GM10266 (cell line): ENCODE measurements at regions not wholly inside any gene's neighbourhood (a gene's known extent, or its start where the extent isn't known, plus 50 kb on each side); places are given as distances from the start of the nearest gene placed in this dataset.

Experiments
- DNase-seq: peaks from one replicate; pipeline ENCODE4 v3.0.0; 2012; ENCODE audit errors: extremely low spot score
- TF ChIP-seq, protein P1 (sequence below): IDR thresholded peaks from 2 replicates; pipeline ENCODE4 v1.5.1; 2012; ENCODE audit warnings: mild to moderate bottlenecking, low read depth; ENCODE audit not compliant: control insufficient read depth, insufficient read depth; ENCODE audit errors: missing control alignments

DNA sequence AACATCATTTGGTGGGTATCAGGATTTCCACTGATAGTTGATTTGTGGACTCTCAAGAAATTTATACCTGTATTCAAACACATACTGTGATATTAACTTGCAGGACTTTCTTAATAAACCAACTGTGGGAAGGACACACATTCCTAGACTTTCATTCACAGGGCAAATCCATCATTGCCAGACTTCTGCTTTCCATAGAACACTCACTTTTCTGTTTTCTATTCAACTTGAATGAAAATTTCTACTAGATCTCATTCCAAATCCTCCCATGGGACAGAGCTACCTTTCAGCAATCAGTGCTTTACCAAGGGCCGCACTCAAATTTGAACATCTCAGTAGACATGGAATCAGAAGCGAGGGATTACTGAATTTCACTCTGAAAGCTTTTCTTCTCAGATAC, 612.5 kb downstream of the IRS1 start:
- TF ChIP-seq, protein P1, sequence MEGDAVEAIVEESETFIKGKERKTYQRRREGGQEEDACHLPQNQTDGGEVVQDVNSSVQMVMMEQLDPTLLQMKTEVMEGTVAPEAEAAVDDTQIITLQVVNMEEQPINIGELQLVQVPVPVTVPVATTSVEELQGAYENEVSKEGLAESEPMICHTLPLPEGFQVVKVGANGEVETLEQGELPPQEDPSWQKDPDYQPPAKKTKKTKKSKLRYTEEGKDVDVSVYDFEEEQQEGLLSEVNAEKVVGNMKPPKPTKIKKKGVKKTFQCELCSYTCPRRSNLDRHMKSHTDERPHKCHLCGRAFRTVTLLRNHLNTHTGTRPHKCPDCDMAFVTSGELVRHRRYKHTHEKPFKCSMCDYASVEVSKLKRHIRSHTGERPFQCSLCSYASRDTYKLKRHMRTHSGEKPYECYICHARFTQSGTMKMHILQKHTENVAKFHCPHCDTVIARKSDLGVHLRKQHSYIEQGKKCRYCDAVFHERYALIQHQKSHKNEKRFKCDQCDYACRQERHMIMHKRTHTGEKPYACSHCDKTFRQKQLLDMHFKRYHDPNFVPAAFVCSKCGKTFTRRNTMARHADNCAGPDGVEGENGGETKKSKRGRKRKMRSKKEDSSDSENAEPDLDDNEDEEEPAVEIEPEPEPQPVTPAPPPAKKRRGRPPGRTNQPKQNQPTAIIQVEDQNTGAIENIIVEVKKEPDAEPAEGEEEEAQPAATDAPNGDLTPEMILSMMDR = no peak
- DNase-seq = no peak

DNA sequence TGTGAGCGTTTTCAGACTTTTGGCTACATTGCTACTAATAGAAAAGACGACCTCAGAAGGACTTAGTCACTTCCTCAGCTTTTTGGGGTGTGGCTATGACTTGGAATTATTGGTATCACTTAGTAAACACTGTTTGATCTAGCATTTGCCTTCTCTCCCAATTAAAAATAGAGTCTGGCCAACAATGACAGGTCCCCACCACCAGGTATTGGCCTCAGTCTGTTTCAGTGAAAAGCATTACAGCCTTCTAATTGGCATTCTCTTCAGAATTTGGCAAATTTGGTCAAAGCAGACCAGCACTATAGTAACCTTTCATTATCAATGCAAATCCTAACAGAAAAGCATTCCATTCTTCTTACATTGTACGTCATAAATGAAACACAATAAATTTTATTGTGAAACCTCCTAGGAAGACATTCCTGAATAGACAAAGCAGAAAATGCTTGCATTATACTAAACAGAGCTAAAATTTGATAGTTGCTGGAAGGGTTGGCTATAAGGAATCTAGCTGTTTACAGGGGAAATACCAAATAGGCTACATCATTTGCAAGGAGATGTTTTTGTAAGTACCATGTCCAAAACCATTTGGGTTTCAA, 613.9 kb downstream of the IRS1 start:
- no peak for DNase-seq
- TF ChIP-seq, protein P1 = no peak

DNA sequence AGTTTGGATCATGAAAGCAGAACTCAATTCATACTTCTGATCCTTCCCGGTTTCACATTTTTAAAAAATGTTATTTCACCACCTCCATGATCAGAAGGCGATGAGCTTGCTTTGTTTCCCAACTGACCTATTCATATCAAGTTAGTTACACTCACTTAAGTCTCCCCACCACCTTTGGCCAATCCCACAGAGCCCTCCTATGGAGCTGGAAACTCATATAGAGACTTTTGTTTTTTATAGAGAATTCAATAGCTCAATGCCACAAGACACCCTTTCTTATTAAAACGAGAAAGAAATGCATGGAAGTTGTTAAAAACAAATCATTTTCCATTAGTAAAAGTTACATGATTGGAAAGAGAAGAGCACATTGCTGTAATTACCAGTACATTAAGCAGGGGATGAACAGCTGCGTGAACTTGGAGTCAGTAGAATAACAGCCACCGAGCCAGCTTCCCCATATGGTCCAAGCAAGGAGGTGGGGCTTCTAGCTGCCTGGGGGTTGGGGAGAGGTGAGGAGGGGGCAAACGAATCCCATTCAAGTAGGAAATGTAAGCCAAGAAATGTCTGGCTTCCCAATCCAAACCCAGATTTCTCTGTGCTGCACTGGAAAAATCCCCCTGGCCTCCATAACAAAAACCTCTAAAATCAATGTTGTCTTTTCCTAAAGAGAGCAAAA, 614.5 kb downstream of the IRS1 start:
- TF ChIP-seq, protein P1 = no peak
- DNase-seq = no peak

DNA sequence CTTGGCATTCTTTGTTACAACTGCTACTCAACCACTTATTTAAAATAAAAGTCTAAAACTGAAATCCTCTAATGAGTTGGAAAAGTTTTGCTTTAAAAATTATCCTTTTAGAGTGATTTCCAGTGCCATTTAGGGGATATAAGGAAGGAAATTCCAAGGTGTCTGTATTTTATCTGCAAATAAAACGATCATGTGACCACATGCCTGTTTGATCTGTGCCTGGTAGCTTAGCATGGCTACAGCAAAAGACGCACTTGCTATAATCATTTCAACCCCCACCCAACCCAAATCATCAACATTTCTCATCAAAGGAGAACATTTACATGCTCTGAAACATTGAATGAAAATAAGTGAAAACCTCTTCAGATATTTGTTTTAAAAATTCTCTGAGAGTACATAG, 615.1 kb downstream of the IRS1 start:
- no peak for DNase-seq
- TF ChIP-seq, protein P1 = no peak

DNA sequence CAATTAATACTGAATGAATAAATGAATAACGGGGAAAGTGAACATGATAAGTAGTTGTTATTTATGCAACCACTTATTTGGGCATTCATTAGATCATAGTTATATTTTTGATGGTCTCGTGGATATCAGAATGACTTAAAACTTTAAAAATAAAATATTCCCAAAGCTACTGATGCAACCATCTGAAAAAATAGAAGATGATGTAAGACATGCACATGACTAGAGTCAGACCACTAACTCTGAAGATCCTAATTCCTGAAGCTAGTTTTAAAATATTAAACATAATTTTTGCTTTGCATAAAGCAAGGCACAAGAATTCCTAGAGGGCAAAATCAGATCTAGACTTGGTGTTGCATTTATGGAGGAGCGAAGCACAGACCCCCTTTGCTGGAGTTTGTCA, 616.1 kb downstream of the IRS1 start:
- DNase-seq = no peak
- TF ChIP-seq, protein P1 = no peak

- no peak for DNase-seq
- TF ChIP-seq, protein P1 = no peak
Observed at GRCh38 chr2:226183033-226183432, 616.6 kb downstream of the IRS1 start.

DNA sequence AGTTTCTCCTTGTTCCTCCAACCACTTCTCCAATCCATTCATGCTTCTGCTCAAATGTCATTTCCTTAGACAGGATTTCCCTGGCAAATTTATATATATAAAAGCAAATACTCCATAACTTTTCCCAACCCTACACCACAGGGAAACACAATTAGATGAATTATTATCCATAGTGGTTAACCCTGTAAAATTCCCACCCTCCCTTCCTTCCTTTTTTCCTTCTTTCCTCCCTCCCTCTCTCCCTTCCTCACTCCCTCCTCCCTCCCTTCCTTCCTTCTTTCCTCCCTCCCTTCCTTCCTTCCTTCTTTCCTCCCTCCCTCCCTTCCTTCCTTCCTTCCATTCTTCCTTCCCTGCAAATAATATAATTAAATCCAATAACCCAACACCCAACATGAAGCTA, 617.7 kb downstream of the IRS1 start:
- TF ChIP-seq, protein P1 = no peak
- no peak for DNase-seq
